Aorta (tissue), 5 donors: ENCODE measurements at regions not wholly inside any gene's neighbourhood (a gene's known extent, or its start where the extent isn't known, plus 50 kb on each side); places are given as distances from the start of the nearest gene placed in this dataset.

ENCODE experiments used
- ATAC-seq: fragments of 200-7000 bp; cut with Tn5 transposase; one replicate; pipeline ENCODE4 v1.9.1; 2022; ENCODE audit warnings: moderate library complexity; ENCODE audit not compliant: low FRiP score
- DNase-seq, 2 donors: peaks; one replicate each; pipeline ENCODE4 v3.0.0-alpha.2; 2020
- H3K27ac ChIP-seq, 2 donors: one replicate each; pipeline ENCODE4 v1.5.1; 2013; ENCODE audit warnings: low read length in 2 of 2, mild to moderate bottlenecking in 2 of 2, moderate library complexity in 2 of 2, control low read depth in 1 of 2, inconsistent platforms in 1 of 2, low read depth in 1 of 2
- H3K27me3 ChIP-seq, 2 donors: one replicate each; pipeline ENCODE4 v1.6.1; 2013; ENCODE audit warnings: control low read depth in 1 of 2, low read length in 1 of 2, mild to moderate bottlenecking in 1 of 2, moderate library complexity in 1 of 2; ENCODE audit not compliant: insufficient read depth in 2 of 2, control insufficient read depth in 1 of 2
- H3K36me3 ChIP-seq, 2 donors: one replicate each; pipeline ENCODE4 v1.6.1; 2013; ENCODE audit warnings: control low read depth in 1 of 2, low read length in 1 of 2, mild to moderate bottlenecking in 1 of 2; ENCODE audit not compliant: insufficient read depth in 2 of 2, control insufficient read depth in 1 of 2
- H3K4me1 ChIP-seq, 2 donors: one replicate each; pipeline ENCODE4 v1.6.1; 2013; ENCODE audit warnings: low read length in 2 of 2, control low read depth in 1 of 2, mild to moderate bottlenecking in 1 of 2, moderate library complexity in 1 of 2; ENCODE audit not compliant: insufficient read depth in 2 of 2, control insufficient read depth in 1 of 2
- H3K4me3 ChIP-seq, 2 donors: one replicate each; pipeline ENCODE4 v1.5.1; 2013; ENCODE audit warnings: low read length in 2 of 2, control low read depth in 1 of 2, mild to moderate bottlenecking in 1 of 2
- H3K9me3 ChIP-seq: one replicate; pipeline ENCODE4 v1.6.1; 2013; ENCODE audit warnings: mild to moderate bottlenecking, low read length; ENCODE audit not compliant: control insufficient read depth
- WGBS, 2 donors: extraction: QIAGEN DNeasy Blood & Tissue Kit; methylation state at CpG; one replicate each; pipeline ENCODE4 v1.1.7; 2013; 5-methylcytosine and 5-hydroxymethylcytosine counted together
- intact Hi-C, 2 donors: fragments of 100-400 bp; cut with DNase I; formaldehyde crosslinking; loops; one replicate each; pipeline versions ENCODE4 v1.14.2 to v1.15.0; 2022
- donor health status: healthy with polysubstance abuse.
- donor health status: Bipolar disorder and iron deficiency.
- donor health status: DM: no; HTN: no; CAD: no.
- donor health status: DM: no; HTN: no; CAD: no.
- donor health status: DM: yes; HTN: yes; CAD: no.

DNA sequence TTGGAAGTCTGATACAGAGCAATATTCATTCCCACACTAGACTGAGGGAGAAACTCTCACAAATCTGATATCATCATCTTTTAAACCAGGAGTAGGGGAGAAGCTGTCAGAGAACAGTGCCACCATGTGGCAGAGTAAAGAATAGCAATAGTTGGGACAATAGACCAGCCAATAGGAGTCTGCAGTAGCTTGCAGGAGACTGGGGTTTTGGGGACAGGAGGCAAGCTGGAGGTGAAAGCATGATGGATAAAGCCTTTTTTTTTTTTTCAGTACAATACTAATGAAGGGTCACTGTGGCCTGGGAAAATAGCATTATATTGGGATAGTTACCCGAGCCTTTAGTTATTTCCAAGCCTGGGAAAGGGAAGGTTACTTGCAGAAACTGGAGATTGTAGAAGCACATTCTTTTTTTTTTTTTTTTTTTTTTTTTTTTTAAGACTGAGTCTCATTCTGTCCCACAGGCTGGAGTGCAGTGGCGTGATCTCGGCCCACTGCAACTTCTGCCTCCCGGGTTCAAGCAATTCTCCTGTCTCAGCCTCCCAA lies 120.7 kb downstream of the S1PR1 start:
- DNase-seq (no peak), ATAC-seq (peak; percentile 91)
- Histone ChIP-seq H3K27ac (no peak overlapping the region), H3K4me3 (no peak overlapping the region), H3K27me3 (no peaks in the 10 kb centered on the region), H3K9me3 (peaks cover 1% of the 10 kb centered on the region), H3K4me1 (no peaks in the 10 kb centered on the region), H3K36me3 (no peaks in the 10 kb centered on the region)
- intact Hi-C loops: loop anchor here (2.0 to 5.0 kb wide), 2 partner anchors 49 to 50 kb away; no protein-coding TSS in a partner anchor
- 48 to 61% methylated on average over 4 of the region's 4 CpGs for WGBS, 2 donors

DNA sequence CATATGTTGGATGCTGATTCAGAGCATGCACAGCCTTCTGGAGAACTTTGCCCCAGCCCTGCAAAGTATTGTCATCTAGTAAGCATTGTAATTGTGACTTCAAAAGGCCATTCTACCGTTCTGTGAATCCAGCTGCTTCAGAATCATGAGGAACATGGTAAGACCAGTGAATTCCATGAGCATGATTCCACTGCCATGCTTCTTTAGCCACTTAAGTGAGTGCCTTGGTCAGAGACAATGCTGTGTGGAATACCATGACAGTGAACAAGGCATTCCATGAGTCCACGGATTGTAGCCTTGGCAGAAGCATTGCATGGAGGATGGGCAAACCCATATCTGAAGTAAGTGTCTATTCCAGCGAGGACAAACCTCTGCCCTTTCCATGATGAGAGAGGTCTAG lies 123.7 kb downstream of the S1PR1 start:
- DNase-seq (no peak), ATAC-seq (no peak)
- 68 to 80% methylated on average over 3 of the region's 3 CpGs for WGBS, 2 donors
- H3K27ac ChIP-seq: no peak overlapping the region
- H3K27me3 ChIP-seq: no peaks in the 10 kb centered on the region
- no peaks in the 10 kb centered on the region for H3K36me3 ChIP-seq
- peaks cover 1% of the 10 kb centered on the region for H3K9me3 ChIP-seq
- no peak overlapping the region for H3K4me3 ChIP-seq
- H3K4me1 ChIP-seq: no peaks in the 10 kb centered on the region
- intact Hi-C loops: no loop called here

DNA sequence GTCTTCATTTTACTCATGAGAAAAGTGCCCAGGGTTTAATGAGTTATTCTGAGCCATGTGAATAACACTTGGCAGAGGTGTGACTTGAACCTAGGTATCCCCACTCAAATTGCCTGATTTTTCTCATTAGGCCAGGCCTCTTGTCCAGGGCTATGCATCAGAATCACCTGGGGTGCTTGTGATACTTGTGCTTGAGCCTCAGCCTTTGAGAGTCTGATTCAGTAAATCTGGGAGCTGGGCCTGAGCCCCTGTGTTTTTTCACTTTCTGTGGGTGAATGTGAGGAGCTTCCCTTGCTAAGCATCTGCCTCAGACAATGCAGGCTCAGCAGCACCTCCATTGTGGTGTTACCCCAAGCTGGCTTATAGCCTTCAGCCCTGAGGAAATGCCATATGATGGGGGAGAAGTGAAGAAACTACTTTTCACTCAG lies 127.1 kb downstream of the S1PR1 start:
- Histone ChIP-seq H3K9me3 (no peaks in the 10 kb centered on the region), H3K36me3 (no peaks in the 10 kb centered on the region), H3K27me3 (no peaks in the 10 kb centered on the region), H3K4me1 (no peaks in the 10 kb centered on the region), H3K4me3 (no peak overlapping the region), H3K27ac (no peak overlapping the region)
- ATAC-seq (no peak), DNase-seq (no peak)
- intact Hi-C loops: no loop called here

DNA sequence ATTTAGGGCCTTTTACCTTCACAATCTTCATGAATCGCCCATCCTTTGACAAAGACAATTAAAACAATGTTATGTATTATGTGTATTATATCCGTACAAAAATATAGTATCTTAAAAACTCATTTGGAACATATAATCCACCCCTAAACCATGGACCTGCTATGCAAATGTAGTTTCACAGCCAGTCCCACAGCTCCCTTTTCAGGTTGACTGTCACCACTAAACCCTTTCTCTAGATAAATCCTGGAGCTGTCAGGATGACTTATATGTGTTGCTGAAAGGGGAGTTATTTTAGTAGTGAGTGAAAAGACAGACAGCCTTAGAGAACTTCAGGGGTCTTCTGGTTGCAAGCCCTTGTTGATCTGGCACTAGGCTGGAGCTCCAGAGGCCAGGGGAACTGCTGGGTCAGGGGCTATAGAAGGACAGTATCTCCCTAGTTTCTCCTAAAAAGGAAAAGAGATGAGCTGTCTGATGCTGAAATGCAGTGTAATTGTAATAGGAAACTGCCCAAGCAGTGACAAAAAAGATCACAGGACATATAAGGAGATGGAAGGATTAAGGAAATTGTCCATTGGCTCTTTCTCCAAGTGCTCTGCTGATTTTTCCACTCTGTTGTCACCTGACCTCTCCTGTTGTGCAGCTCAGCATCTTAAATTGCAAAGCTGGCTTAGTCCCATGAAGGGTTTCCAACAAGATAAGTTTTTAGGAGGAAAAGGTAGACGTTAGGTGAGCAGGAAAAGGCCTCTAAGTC lies 127.7 kb downstream of the S1PR1 start:
- WGBS, 2 donors: 80% methylated on average over 3 of the region's 3 CpGs
- no peak for ATAC-seq
- Histone ChIP-seq H3K9me3 (no peaks in the 10 kb centered on the region), H3K36me3 (no peaks in the 10 kb centered on the region), H3K4me1 (no peaks in the 10 kb centered on the region), H3K27me3 (no peaks in the 10 kb centered on the region), H3K4me3 (no peak overlapping the region), H3K27ac (no peak overlapping the region)
- DNase-seq: no peak
- intact Hi-C loops: no loop called here

DNA sequence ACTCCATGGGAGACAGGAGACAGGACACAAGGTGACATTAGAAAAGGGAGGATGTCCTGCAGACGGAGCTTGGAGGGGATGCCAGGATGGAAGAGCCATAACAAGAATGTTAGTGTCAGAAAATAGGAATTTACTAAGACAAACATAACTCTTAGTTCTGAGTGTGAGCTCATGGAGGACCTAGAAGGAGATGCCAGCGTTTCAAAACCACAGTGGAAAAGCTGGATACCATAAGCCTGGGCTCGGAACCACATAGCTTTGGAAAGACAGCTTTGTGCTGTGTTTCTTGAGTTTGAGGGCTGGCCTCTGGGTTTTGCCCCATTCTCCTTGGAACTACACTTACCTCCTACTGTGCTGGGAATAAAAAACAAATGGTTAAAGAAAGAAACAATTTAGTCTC lies 128.4 kb downstream of the S1PR1 start:
- Histone ChIP-seq H3K36me3 (no peaks in the 10 kb centered on the region), H3K27me3 (no peaks in the 10 kb centered on the region), H3K4me3 (no peak overlapping the region), H3K4me1 (no peaks in the 10 kb centered on the region), H3K9me3 (no peaks in the 10 kb centered on the region), H3K27ac (no peak overlapping the region)
- DNase-seq: no peak
- ATAC-seq: no peak
- whole genome bisulfite sequencing, 2 donors: 44 to 53% methylated on average over 3 of the region's 3 CpGs
- intact Hi-C loops: no loop called here

DNA sequence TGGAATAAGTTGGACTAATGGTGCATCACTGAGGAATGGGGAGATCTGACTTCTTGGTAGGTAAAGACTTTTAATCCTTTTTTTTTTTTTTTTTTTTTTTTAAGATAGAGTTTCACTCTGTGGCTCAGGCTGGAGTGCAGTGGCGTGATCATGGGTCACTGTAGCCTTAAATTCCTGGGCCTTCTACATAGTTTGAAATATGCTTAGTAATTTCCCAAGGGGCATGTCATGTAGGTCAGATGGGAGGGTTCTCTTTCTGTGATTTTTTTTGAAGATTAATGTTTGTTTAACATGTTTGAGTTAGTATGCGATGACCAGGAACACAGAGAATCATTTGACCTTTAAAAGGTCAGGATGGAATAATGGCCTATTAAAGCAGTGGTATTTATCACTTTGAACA lies 129.1 kb downstream of the S1PR1 start:
- H3K9me3 ChIP-seq: no peaks in the 10 kb centered on the region
- no peaks in the 10 kb centered on the region for H3K4me1 ChIP-seq
- no peaks in the 10 kb centered on the region for H3K27me3 ChIP-seq
- 77 to 84% methylated on average over 2 of the region's 2 CpGs for WGBS, 2 donors
- DNase-seq (no peak), ATAC-seq (no peak)
- no peak overlapping the region for H3K4me3 ChIP-seq
- no peaks in the 10 kb centered on the region for H3K36me3 ChIP-seq
- H3K27ac ChIP-seq: no peak overlapping the region
- intact Hi-C loops: no loop called here

DNA sequence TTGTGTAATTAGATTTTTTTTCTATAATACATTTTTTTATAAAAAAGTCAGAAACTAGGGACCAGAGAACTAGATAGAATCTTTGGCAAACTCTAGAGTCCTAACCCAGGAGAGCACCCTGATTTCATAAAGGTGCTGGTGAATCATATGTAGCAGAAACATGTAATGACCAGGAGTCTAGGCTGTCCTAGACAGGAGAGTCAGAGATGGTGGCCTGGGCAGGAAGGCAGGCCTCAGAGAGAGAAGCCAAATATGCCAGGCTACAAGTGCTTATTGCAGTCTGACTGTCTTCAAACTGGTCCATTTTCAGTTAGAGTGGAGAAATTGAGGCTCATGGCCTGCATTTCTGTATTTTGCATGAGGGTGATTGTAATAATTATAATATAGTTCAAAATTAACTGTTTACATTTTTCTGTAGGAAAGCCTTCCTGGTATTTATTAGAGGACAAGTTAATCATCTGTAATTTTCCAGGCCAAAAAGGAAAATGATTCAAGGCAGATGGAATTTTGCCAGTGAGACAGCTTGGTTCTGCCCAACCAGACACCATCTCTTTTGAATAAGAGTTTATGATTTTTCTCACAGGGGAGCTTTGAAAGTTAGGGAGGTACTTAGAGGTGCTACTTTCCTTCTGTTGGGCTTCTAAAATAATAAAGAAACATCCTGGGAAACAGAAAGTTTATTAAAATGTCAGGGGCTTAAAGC lies 129.8 kb downstream of the S1PR1 start:
- no peak for DNase-seq
- no peak overlapping the region for H3K27ac ChIP-seq

DNA sequence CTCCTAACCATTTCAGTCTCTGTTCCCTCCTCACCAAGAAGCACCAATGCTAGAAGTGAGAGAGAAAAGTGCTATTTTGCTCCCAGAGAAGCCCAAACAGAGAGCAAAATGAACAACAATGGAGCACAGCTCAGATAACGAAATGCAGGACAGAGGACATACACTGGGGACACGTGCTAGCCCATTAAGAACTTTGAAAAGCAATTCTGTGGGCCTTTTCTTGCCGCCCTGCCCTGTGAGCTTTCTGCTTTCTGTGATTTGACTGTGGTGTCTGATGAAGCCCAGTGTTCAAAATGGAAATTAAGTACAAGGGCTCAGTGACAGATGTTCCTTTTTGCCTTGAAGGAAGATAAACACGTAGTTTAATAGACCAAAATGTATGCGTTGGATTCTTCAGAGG lies 130.8 kb downstream of the S1PR1 start:
- ATAC-seq (no peak), DNase-seq (no peak)
- Histone ChIP-seq H3K27me3 (no peaks in the 10 kb centered on the region), H3K4me3 (no peak overlapping the region), H3K36me3 (no peaks in the 10 kb centered on the region), H3K9me3 (no peaks in the 10 kb centered on the region), H3K4me1 (no peaks in the 10 kb centered on the region), H3K27ac (no peak overlapping the region)
- 63 to 81% methylated on average over 5 of the region's 5 CpGs for WGBS, 2 donors
- intact Hi-C loops: no loop called here

More for the DNA sequence above, 129.8 kb downstream of the S1PR1 start:
- Histone ChIP-seq H3K9me3 (no peaks in the 10 kb centered on the region), H3K4me3 (no peak overlapping the region), H3K36me3 (no peaks in the 10 kb centered on the region), H3K27me3 (no peaks in the 10 kb centered on the region), H3K4me1 (no peaks in the 10 kb centered on the region)
- intact Hi-C loops: no loop called here
- no peak for ATAC-seq

DNA sequence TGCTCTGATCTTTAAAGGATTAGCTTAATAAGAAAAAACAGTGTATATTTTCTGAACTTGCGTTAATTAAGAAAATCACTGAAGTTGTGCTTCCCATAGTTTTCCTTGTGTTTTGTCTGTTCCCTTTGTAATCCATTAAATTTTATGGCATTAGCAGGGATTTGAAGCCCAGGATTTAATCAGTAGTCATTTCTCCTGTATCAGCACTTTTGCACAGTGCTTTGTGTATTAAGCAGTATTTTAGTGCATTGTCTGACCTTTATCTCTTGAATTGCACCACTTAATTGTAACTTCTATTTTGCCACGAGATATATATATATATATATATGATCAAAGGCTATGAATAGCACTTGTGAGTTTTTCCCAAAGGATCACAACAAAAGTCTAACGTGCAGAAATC lies 133.7 kb downstream of the S1PR1 start:
- DNase-seq: no peak
- H3K4me3 ChIP-seq: no peak overlapping the region
- H3K27me3 ChIP-seq: no peaks in the 10 kb centered on the region
- 72 to 75% methylated on average over 3 of the region's 3 CpGs for WGBS, 2 donors
- no peaks in the 10 kb centered on the region for H3K4me1 ChIP-seq
- no peak for ATAC-seq
- H3K9me3 ChIP-seq: no peaks in the 10 kb centered on the region
- intact Hi-C loops: no loop called here
- H3K36me3 ChIP-seq: no peaks in the 10 kb centered on the region
- no peak overlapping the region for H3K27ac ChIP-seq
